ENCODE measurements at regions not wholly inside any gene's neighbourhood (a gene's known extent, or its start where the extent isn't known, plus 50 kb on each side); places are given as distances from the start of the nearest gene placed in this dataset.

GRCh38 chr3:164465172-164465571 is 613.1 kb downstream of the SI start:
- H3K4me1 ChIP-seq (ENCODE audit: control insufficient read depth, low read length), result no peaks in the 10 kb centered on the region
- H3K36me3 ChIP-seq (ENCODE audit: control insufficient read depth, low read length), result no peaks in the 10 kb centered on the region
- H3K4me2 ChIP-seq (ENCODE audit: low read length), result no peak overlapping the region
- no peaks in the 10 kb centered on the region for H3K9me2 ChIP-seq (replicated peaks; ENCODE audit: control insufficient read depth, low read length)
- no peaks in the 10 kb centered on the region for H4K20me1 ChIP-seq (ENCODE audit: control insufficient read depth, insufficient read depth, low read depth, low read length)
- no peak overlapping the region for H3K27ac ChIP-seq (ENCODE audit: low read depth, low read length)
- H3K4me3 ChIP-seq (ENCODE audit: low read length), result no peak overlapping the region
- no peaks in the 10 kb centered on the region for H3F3A ChIP-seq (ENCODE audit: control insufficient read depth, insufficient read depth)
- TF ChIP-seq CTCF (IDR thresholded peaks at IDR 0.05; ENCODE audit: low read depth, low read length, poor library complexity, severe bottlenecking), result no peak
- no peaks in the 10 kb centered on the region for H3K79me2 ChIP-seq (ENCODE audit: control insufficient read depth, low read length)
- H3K9me3 ChIP-seq (ENCODE audit: control insufficient read depth, insufficient read depth, low read length), result no peaks in the 10 kb centered on the region; the same call in 1 of the 2 replicates
- H3K27me3 ChIP-seq (ENCODE audit: control insufficient read depth, low read length), result no peaks in the 10 kb centered on the region

GRCh38 chr3:164460851-164461250 is 617.4 kb downstream of the SI start:
- no peaks in the 10 kb centered on the region for H4K20me1 ChIP-seq (ENCODE audit: control insufficient read depth, insufficient read depth, low read depth, low read length)
- H3K4me3 ChIP-seq (ENCODE audit: low read length), result no peak overlapping the region
- H3K9me2 ChIP-seq (replicated peaks; ENCODE audit: control insufficient read depth, low read length), result no peaks in the 10 kb centered on the region
- H3K27ac ChIP-seq (ENCODE audit: low read depth, low read length), result no peak overlapping the region
- no peak overlapping the region for H3K4me2 ChIP-seq (ENCODE audit: low read length)
- TF ChIP-seq EZH2phosphoT487 (IDR thresholded peaks at IDR 0.05; ENCODE audit: borderline replicate concordance, low read length), result no peak
- no peaks in the 10 kb centered on the region for H3F3A ChIP-seq (ENCODE audit: control insufficient read depth, insufficient read depth)
- no peaks in the 10 kb centered on the region for H3K27me3 ChIP-seq (ENCODE audit: control insufficient read depth, low read length)
- H3K36me3 ChIP-seq (ENCODE audit: control insufficient read depth, low read length), result no peaks in the 10 kb centered on the region
- no peaks in the 10 kb centered on the region for H3K79me2 ChIP-seq (ENCODE audit: control insufficient read depth, low read length)
- H3K9me3 ChIP-seq (ENCODE audit: control insufficient read depth, insufficient read depth, low read length), result no peaks in the 10 kb centered on the region
- H3K4me1 ChIP-seq (ENCODE audit: control insufficient read depth, low read length), result no peaks in the 10 kb centered on the region

- no peaks in the 10 kb centered on the region for H3K36me3 ChIP-seq (ENCODE audit: control insufficient read depth, low read length)
- TF ChIP-seq CTCF (IDR thresholded peaks at IDR 0.05; ENCODE audit: low read depth, low read length, poor library complexity, severe bottlenecking) (no peak), EZH2phosphoT487 (IDR thresholded peaks at IDR 0.05; ENCODE audit: borderline replicate concordance, low read length) (no peak)
- H3K4me2 ChIP-seq (ENCODE audit: low read length), result no peak overlapping the region
- no peaks in the 10 kb centered on the region for H3K9me2 ChIP-seq (replicated peaks; ENCODE audit: control insufficient read depth, low read length)
- H3K9me3 ChIP-seq (ENCODE audit: control insufficient read depth, insufficient read depth, low read length), result no peaks in the 10 kb centered on the region
- H3K27ac ChIP-seq (ENCODE audit: low read depth, low read length), result no peak overlapping the region
- H3K4me3 ChIP-seq (ENCODE audit: low read length), result no peak overlapping the region
- H4K20me1 ChIP-seq (ENCODE audit: control insufficient read depth, insufficient read depth, low read depth, low read length), result no peaks in the 10 kb centered on the region
- H3F3A ChIP-seq (ENCODE audit: control insufficient read depth, insufficient read depth), result no peaks in the 10 kb centered on the region
- no peaks in the 10 kb centered on the region for H3K27me3 ChIP-seq (ENCODE audit: control insufficient read depth, low read length)
- H3K4me1 ChIP-seq (ENCODE audit: control insufficient read depth, low read length), result no peaks in the 10 kb centered on the region
- H3K79me2 ChIP-seq (ENCODE audit: control insufficient read depth, low read length), result no peaks in the 10 kb centered on the region
Measured at GRCh38 chr3:164459521-164460151, 618.7 kb downstream of the SI start.

GRCh38 chr3:164458986-164459385 is 619.3 kb downstream of the SI start:
- Histone ChIP-seq H4K20me1 (ENCODE audit: control insufficient read depth, insufficient read depth, low read depth, low read length) (no peaks in the 10 kb centered on the region), H3K27me3 (ENCODE audit: control insufficient read depth, low read length) (no peaks in the 10 kb centered on the region), H3K79me2 (ENCODE audit: control insufficient read depth, low read length) (no peaks in the 10 kb centered on the region), H3K4me1 (ENCODE audit: control insufficient read depth, low read length) (no peaks in the 10 kb centered on the region), H3K4me2 (ENCODE audit: low read length) (no peak overlapping the region), H3K9me3 (ENCODE audit: control insufficient read depth, insufficient read depth, low read length) (no peaks in the 10 kb centered on the region), H3K9me2 (replicated peaks; ENCODE audit: control insufficient read depth, low read length) (no peaks in the 10 kb centered on the region), H3K4me3 (ENCODE audit: low read length) (no peak overlapping the region), H3K36me3 (ENCODE audit: control insufficient read depth, low read length) (no peaks in the 10 kb centered on the region), H3F3A (ENCODE audit: control insufficient read depth, insufficient read depth) (no peaks in the 10 kb centered on the region), H3K27ac (ENCODE audit: low read depth, low read length) (no peak overlapping the region)
- no peak for TF ChIP-seq CTCF (IDR thresholded peaks at IDR 0.05; ENCODE audit: low read depth, low read length, poor library complexity, severe bottlenecking)
- no peak for TF ChIP-seq EZH2phosphoT487 (IDR thresholded peaks at IDR 0.05; ENCODE audit: borderline replicate concordance, low read length)

All from DOHH2 (cell line).